NB4 (cell line): ENCODE measurements at regions not wholly inside any gene's neighbourhood (a gene's known extent, or its start where the extent isn't known, plus 50 kb on each side); places are given as distances from the start of the nearest gene placed in this dataset.
A peak's percentile ranks its signal among the peaks of the same experiment; 100 is the strongest.

Experiments
- DNase-seq: peaks from one replicate; pipeline ENCODE4 v3.0.0; 2010; ENCODE audit warnings: low read depth
- H3K4me3 ChIP-seq: one replicate; pipeline ENCODE4 v1.5.1; 2011; ENCODE audit warnings: mild to moderate bottlenecking, low read depth, low read length, moderate library complexity
- MYC ChIP-seq: IDR thresholded peaks from 2 replicates; pipeline ENCODE4 v1.6.1; 2011; ENCODE audit warnings: low read depth, low read length
- POLR2A ChIP-seq: IDR thresholded peaks from 2 replicates; pipeline ENCODE4 v1.6.1; 2011; ENCODE audit warnings: mild to moderate bottlenecking; ENCODE audit not compliant: insufficient read length; ENCODE audit errors: extremely low read depth
- TF ChIP-seq, protein P1 (sequence below): IDR thresholded peaks from one replicate; pipeline ENCODE4 v1.5.1; 2012; ENCODE audit warnings: low read depth, low read length
- TF ChIP-seq, protein P2 (sequence below): IDR thresholded peaks from 2 replicates; pipeline ENCODE4 v1.6.1; 2011; ENCODE audit warnings: low read depth, low read length

DNA sequence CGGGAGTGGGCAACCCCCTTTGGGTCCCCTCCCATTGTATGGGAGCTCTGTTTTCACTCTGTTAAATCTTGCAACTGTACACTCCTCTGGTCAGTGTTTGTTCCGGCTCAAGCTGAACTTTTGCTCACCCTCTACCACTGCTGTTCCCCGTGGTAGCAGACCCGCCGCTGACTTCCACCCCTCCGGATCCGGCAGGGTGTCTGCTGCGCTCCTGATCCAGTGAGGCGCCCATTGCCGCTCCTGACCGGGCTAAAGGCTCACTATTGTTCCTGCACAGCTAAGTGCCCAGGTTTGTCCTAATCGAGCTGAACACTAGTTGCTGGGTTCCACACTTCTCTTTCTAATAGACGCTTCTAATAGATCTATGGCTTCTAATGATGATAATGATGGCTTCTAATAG, 488.6 kb downstream of the MRPL39 start:
- DNase-seq, result no peak
- TF ChIP-seq MYC, result no peak
- TF ChIP-seq, protein P1, sequence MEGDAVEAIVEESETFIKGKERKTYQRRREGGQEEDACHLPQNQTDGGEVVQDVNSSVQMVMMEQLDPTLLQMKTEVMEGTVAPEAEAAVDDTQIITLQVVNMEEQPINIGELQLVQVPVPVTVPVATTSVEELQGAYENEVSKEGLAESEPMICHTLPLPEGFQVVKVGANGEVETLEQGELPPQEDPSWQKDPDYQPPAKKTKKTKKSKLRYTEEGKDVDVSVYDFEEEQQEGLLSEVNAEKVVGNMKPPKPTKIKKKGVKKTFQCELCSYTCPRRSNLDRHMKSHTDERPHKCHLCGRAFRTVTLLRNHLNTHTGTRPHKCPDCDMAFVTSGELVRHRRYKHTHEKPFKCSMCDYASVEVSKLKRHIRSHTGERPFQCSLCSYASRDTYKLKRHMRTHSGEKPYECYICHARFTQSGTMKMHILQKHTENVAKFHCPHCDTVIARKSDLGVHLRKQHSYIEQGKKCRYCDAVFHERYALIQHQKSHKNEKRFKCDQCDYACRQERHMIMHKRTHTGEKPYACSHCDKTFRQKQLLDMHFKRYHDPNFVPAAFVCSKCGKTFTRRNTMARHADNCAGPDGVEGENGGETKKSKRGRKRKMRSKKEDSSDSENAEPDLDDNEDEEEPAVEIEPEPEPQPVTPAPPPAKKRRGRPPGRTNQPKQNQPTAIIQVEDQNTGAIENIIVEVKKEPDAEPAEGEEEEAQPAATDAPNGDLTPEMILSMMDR, result no peak
- no peak for TF ChIP-seq POLR2A
- no peak overlapping the region for H3K4me3 ChIP-seq

DNA sequence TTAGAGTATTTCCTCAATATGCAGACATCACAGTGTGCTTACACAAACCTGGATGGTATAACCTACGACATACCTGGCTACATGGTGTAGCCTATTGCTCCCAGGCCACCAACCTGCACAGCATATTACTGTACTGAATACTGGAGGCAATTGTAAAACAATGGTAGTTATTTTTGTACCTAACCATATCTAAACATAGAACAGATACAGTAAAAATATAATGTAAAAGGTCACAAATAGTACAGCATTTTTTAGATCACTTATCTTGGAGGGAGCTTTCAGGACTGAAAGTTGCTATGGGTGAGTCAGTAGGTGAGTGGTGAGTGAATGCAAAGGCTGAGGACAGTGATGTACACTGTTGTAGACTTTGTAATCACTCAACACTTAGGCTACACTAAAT, 492.3 kb downstream of the MRPL39 start:
- TF ChIP-seq MYC (no peak), POLR2A (no peak)
- TF ChIP-seq, protein P1, result no peak
- TF ChIP-seq, protein P2, sequence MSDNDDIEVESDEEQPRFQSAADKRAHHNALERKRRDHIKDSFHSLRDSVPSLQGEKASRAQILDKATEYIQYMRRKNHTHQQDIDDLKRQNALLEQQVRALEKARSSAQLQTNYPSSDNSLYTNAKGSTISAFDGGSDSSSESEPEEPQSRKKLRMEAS, result no peak
- no peak for DNase-seq
- no peak overlapping the region for H3K4me3 ChIP-seq

DNA sequence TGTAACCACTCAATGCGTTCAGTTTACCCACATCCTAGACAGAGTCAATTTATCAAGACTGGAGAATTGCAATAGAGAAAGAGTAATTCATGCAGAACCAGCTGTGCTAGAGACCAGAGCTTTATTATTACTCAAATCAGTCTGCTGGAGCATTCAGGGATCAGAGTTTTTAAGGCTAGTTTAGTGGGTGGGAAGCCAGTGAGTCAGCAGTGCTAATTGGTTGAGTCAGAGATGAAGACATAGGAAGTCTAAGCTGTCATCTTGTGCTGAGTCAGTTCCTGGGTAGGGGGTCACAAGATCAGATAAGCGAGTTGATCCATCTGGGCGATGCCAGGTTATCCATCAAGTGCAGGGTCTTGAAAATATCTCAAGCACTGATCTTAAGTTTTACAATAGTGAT, 499.6 kb downstream of the MRPL39 start:
- TF ChIP-seq, protein P2, result no peak
- TF ChIP-seq, protein P1, result no peak
- TF ChIP-seq MYC (no peak), POLR2A (no peak)
- H3K4me3 ChIP-seq, result no peak overlapping the region
- peak; percentile 80 for DNase-seq

DNA sequence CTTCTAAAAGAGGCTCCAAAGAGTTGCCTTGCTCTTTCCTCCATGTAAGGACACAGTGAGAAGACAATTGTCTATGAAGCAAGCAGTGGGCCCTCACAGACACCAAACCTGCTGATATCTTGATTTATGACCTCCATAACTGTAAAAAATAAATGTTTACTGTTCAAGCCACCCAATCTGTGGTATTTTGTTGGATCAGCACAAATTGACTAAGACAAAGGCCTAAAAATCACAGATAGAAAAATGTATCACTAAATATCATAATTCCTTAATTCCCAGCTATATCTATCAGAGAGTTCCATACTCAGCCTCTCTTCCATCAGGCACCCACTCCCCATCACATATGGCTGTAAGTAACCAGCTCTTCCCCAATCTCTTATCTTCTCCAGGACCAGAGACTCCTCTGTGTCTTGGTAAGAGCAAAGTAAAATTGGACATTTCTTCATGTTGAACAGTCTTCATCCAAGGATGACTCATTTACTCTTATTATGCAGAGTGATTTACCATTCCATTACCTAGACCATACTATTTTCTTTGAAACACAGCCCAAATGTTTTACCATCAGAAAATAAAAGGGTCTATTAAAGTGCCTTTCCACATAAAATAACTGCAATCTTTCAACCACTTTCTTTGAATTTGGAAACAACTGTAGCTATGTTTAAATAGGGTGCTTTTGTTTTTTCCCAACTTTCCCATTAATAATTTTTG, 503.6 kb downstream of the MRPL39 start:
- TF ChIP-seq, protein P1, result no peak
- TF ChIP-seq, protein P2, result no peak
- TF ChIP-seq POLR2A (no peak), MYC (no peak)
- H3K4me3 ChIP-seq, result no peak overlapping the region
- no peak for DNase-seq

DNA sequence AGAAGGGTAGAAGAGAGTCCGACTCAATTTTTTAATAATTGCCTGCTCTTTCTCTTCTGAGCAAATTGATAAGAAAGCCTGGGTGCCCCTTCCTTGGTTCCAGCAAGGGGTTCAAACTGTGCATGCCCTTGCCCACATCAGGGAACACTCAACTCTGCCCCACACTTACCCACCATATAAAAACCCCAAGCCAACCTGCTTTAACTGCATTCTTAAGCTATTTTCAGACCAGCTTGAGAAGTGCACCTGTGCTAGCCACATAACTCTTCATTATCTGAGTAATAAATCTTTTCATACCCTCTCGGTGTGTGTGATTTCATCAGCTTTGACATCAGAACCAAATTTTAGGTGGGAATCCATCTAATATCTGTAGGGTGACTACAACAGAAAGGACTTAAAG, 509.6 kb downstream of the MRPL39 start:
- no peak for DNase-seq
- TF ChIP-seq POLR2A (no peak), MYC (no peak)
- TF ChIP-seq, protein P2, result no peak
- TF ChIP-seq, protein P1, result no peak
- no peak overlapping the region for H3K4me3 ChIP-seq

DNA sequence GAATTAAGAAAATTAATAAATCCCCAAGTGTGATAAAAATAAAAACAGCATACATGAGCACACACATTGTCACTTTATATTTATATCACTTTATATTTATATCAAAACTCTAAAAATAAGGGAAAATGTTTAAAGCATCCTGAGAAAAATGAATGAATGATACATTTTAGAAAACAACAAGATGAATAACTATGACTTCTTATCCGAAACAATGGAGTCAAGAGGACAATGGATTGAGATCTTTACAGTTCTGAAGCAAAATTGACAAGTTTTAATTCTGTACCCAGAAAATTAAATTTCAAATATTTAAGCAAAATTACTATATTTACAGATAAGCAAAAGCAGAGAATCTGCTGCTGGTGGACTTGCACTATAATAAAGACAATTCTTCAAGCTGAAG, 512.6 kb downstream of the MRPL39 start:
- TF ChIP-seq, protein P1, result no peak
- TF ChIP-seq, protein P2, result no peak
- TF ChIP-seq MYC, result no peak
- no peak for DNase-seq
- no peak overlapping the region for H3K4me3 ChIP-seq
